Osteocyte (in vitro differentiated cells): ENCODE measurements at regions not wholly inside any gene's neighbourhood (a gene's known extent, or its start where the extent isn't known, plus 50 kb on each side); places are given as distances from the start of the nearest gene placed in this dataset.

ENCODE experiments used
- DNase-seq: peaks from one replicate; pipeline ENCODE4 v3.0.0; 2021; ENCODE audit warnings: mixed read lengths; ENCODE audit not compliant: unreplicated experiment; ENCODE audit errors: extremely low spot score
- H3K27ac Mint-ChIP-seq: one replicate; pipeline ENCODE4 v1.8.0; 2021; ENCODE audit warnings: mild to moderate bottlenecking, mixed read lengths; ENCODE audit not compliant: unreplicated experiment
- H3K27me3 Mint-ChIP-seq: one replicate; pipeline ENCODE4 v1.8.0; 2021; ENCODE audit warnings: mixed read lengths; ENCODE audit not compliant: unreplicated experiment
- H3K36me3 Mint-ChIP-seq: one replicate; pipeline ENCODE4 v1.8.0; 2021; ENCODE audit warnings: mixed read lengths; ENCODE audit not compliant: unreplicated experiment
- H3K4me1 Mint-ChIP-seq: one replicate; pipeline ENCODE4 v1.8.0; 2021; ENCODE audit warnings: mixed read lengths; ENCODE audit not compliant: unreplicated experiment
- H3K4me3 Mint-ChIP-seq: one replicate; pipeline ENCODE4 v1.8.0; 2021; ENCODE audit warnings: mild to moderate bottlenecking, moderate library complexity, mixed read lengths; ENCODE audit not compliant: unreplicated experiment
- H3K9me3 Mint-ChIP-seq: one replicate; pipeline ENCODE4 v1.8.0; 2021; ENCODE audit warnings: mixed read lengths; ENCODE audit not compliant: unreplicated experiment
- CTCF ChIP-seq: fragments of 200-600 bp; sonication (generic); IDR thresholded peaks from 2 replicates; pipeline ENCODE4 v1.5.0; 2021; ENCODE audit warnings: antibody characterized with exemption, mild to moderate bottlenecking, moderate library complexity

DNA sequence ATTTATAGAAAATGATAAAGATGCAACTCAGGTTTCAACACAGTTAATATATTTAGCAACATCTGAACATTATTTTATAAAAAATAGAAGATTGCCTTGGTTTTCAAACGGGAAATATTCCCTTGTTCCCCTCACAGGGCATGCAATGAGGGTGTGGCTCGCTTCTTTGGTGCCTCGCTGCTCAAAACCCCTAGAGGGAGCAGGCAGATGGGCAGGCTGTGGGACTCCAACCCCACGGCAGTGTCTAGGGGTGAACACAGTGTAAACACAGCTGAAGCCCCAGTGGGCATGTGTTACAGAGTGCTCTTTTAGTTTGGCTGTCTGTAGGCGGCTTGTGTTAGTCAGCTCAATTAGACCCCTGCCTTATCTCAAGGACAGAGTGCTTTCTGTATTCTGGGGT, 560.8 kb upstream of the IMPG1 start:
- H3K36me3 Mint-ChIP-seq = no peaks in the 10 kb centered on the region
- no peaks in the 10 kb centered on the region for H3K9me3 Mint-ChIP-seq
- no peaks in the 10 kb centered on the region for H3K4me1 Mint-ChIP-seq
- no peak for DNase-seq
- H3K27ac Mint-ChIP-seq = no peak overlapping the region
- no peak for TF ChIP-seq CTCF
- H3K4me3 Mint-ChIP-seq = no peak overlapping the region
- no peaks in the 10 kb centered on the region for H3K27me3 Mint-ChIP-seq

DNA sequence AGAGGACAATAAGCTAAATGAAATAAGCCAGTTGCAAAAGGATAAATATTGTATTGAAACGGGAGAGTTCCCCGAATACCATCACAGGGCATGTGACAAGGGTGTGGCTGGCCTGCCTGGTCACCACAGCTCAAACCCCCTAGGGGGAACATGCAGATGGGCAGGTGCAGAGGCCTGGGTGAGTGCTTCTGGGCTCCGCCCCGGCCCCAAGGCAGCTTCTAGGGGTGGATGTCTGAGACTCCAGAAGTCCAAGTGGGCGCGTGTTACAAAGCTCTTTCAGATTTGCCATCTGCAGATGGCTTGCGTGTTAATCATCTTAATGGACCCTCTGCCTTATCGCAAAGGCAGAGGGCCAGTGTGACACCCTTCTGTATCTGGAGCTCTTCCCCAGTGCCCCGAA, 559.2 kb upstream of the IMPG1 start:
- no peak for TF ChIP-seq CTCF
- Mint-ChIP-seq H3K27ac (no peak overlapping the region), H3K36me3 (no peaks in the 10 kb centered on the region), H3K4me3 (no peak overlapping the region), H3K9me3 (no peaks in the 10 kb centered on the region), H3K27me3 (no peaks in the 10 kb centered on the region), H3K4me1 (no peaks in the 10 kb centered on the region)
- no peak for DNase-seq

- H3K36me3 Mint-ChIP-seq = no peaks in the 10 kb centered on the region
- no peaks in the 10 kb centered on the region for H3K9me3 Mint-ChIP-seq
- no peak for TF ChIP-seq CTCF
- no peaks in the 10 kb centered on the region for H3K4me1 Mint-ChIP-seq
- no peak overlapping the region for H3K4me3 Mint-ChIP-seq
- peaks cover 9% of the 10 kb centered on the region for H3K27me3 Mint-ChIP-seq
- H3K27ac Mint-ChIP-seq = no peak overlapping the region
- no peak for DNase-seq
Observed at GRCh38 chr6:76615395-76615794, 542.9 kb upstream of the IMPG1 start.

GRCh38 chr6:76612954-76613353, 540.5 kb upstream of the IMPG1 start:
- Mint-ChIP-seq H3K4me1 (no peaks in the 10 kb centered on the region), H3K9me3 (no peaks in the 10 kb centered on the region), H3K36me3 (no peaks in the 10 kb centered on the region), H3K27ac (no peak overlapping the region), H3K27me3 (peaks cover 7% of the 10 kb centered on the region), H3K4me3 (no peak overlapping the region)
- no peak for TF ChIP-seq CTCF
- DNase-seq = no peak

DNA sequence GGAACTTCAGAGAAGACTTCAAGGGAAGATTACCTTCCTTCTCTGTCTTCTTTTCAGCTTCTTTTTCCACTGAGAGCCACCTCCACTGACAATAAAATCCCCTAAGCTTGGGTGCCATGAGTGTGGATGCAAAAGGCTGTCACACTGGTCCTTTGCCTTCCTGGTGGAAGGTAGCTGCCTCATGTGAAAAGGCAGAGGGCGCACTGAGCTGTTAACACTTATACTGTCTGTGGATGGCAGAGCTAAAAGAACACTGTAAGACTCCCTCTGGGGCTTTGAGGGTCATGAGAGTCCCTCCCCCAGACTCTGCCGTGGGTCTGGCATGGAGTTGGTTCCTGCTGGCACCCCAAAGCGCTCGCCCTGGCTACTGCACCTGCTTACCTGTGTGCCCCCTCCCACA, 536.7 kb upstream of the IMPG1 start:
- no peaks in the 10 kb centered on the region for H3K4me1 Mint-ChIP-seq
- peaks cover 7% of the 10 kb centered on the region for H3K27me3 Mint-ChIP-seq
- DNase-seq = no peak
- no peaks in the 10 kb centered on the region for H3K36me3 Mint-ChIP-seq
- no peak overlapping the region for H3K27ac Mint-ChIP-seq
- H3K9me3 Mint-ChIP-seq = no peaks in the 10 kb centered on the region
- TF ChIP-seq CTCF = no peak
- no peak overlapping the region for H3K4me3 Mint-ChIP-seq
